GM19035 (cell line): ENCODE measurements at regions not wholly inside any gene's neighbourhood (a gene's known extent, or its start where the extent isn't known, plus 50 kb on each side); places are given as distances from the start of the nearest gene placed in this dataset.

ENCODE experiments used
- ATAC-seq: cut with Tn5 transposase; IDR thresholded peaks from one replicate; pipeline ENCODE4 v1.9.1; 2021; ENCODE audit not compliant: unreplicated experiment

DNA sequence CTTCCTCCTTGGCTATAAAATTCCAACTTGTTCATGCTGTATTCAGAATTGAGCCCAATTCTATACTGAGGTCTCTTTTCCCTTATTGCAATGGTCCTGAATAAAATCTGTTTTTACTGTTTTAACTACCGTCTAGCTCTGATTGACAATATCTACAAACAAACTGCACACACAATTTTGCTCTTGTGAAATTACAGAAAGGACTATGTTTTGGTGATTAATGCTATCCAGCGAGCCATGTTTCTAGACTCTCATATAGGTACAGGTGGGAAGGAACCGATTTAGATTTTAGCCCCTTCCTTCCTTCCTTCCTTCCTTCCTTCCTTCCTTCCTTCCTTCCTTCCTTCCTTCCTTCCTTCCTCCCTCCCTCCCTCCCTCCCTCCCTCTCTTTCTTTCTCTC, 254.4 kb downstream of the SLC4A3 start:
- ATAC-seq = no peak

DNA sequence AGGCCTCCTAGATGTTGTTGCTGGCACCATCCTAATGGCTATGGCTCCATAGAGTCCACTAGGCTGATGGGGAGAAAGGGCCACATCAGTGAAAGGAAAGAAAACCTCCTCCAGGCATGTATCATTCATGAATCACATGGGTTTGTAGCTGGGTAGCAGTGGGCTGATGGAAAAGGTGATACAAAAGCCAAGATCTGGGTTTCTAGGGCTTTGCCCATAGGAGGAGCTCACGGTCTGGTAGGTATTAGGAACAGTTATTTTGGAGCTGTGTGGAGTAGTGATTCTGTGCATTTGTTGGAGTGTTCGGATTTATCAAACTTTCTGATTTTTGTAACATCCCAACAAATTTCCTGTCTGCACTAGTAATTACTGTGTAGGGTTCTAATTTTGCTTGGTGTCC, 259.2 kb downstream of the SLC4A3 start:
- ATAC-seq = no peak

DNA sequence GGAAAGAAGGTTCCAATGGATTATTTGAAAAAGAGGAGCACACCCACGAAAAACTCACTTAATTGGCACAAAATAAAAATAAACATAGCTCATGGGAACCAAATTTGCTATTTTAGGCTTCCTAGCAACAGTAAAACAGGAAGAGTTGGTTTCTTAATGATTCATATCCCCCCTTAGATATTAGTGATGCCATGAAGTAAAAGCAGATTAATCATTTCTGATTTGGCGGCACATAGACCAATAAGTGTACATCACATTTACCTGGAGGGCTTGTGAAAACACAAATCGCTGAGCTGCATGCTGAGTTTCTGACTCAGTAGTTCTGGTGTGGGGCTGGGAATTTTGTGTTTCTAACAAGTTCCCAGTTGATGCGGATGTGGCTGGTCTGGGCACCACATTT, 260.4 kb downstream of the SLC4A3 start:
- no peak for ATAC-seq

DNA sequence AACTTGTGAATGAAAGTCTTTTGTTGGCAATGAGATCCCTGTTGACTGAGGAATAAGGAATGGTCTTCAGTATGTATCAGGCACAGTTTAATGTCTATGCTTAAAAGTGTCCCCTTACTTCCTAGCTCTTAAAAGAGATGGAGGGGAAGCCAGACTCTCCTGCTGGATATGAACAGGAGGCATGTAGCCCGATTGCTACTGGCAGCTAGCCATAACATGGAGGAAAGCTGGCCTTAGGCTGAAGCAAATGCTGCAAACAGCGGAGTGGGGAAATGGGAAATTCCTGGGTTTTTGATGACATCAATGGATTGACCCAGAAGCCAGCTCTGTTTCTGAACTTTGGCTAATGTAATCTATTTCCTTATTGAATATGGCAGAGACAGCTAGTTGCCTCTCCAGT, 266.1 kb downstream of the SLC4A3 start:
- no peak for ATAC-seq

DNA sequence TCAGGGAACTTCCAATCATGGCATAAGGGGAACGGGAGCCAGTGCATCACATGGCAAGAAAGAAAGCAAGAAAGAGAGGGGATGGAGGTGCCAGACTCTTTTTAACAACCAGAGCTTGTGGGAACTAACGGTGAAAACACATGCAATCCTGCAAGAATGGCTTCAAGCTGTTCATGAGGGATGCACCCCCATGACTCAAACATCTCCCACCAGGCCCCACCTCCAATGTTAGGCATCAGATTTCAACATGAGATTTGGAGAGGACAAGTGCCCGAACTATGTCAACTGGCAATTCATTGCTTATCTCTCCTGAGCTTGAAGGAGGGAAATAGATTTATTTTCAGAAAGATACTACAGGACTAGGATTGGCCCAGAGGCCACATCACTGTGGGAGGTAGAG, 270.0 kb downstream of the SLC4A3 start:
- ATAC-seq = no peak

DNA sequence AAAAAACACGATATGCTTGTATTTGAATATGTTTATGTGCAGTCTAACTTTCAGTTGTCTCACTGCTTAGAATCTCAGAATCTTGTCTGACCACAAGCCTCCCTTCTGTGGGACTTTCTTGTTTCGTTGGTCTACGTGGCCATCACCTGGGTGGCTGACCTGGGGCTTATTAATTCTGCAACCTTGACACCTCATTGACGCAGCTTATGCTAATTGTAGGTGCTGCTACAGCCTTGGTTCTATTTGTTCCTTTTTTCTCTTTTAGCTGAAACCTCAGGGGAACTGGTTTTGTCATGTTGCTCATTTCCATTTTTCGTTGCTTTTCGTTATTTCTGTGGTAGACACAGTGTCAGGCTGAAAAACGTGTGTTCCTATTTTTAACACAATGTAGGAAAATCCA, 273.7 kb downstream of the SLC4A3 start:
- peak; percentile 92 for ATAC-seq

DNA sequence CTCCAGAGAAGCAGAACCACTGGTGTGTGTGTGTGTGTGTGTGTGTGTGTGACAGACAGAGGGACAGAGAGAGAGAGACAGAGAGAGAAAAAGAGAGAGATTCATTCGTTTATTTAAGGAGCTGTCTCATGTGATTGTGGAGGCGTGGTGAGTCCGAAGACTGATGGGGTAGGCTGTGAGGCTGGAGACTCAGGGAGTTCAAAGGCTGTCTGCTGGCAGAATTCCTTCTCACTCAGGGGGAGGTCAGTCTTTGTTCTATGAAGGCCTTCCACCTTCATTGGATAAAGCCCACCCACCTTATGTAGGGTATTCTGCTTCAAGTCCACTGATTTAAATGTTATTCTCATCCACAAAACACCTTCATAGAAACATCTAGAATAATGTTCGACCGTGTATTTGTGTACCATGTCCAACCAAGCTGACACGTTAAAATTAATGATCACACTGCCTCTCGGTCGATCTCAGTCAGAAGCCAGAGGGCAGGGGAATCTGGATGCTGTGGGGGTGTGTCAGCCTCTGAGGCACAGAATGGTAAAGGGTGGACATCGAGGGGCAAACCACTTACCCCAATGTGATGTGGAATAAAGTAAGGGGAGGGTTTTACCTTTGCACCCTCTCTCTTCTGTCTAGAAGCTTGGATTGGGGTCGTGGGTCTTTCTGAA, 275.6 kb downstream of the SLC4A3 start:
- no peak for ATAC-seq

DNA sequence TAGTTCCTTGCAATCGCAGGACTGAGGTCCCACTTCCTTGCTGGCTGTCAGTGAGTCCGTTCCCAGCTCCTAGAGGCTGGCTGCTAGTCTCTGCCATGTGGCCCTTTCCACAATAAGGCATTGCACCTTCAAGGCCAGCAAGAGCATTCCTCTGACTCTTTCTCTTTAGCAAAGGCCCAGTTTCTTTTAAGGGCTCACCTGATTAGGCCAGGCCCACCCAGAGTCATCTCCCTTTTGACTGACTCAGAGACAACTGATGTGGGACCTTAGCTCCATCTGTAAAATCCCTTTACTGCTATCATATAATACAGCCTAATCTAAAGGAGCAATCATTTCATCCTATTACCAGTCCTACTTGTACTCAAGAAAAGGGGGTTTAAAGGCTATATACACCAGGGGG, 278.2 kb downstream of the SLC4A3 start:
- ATAC-seq = no peak

DNA sequence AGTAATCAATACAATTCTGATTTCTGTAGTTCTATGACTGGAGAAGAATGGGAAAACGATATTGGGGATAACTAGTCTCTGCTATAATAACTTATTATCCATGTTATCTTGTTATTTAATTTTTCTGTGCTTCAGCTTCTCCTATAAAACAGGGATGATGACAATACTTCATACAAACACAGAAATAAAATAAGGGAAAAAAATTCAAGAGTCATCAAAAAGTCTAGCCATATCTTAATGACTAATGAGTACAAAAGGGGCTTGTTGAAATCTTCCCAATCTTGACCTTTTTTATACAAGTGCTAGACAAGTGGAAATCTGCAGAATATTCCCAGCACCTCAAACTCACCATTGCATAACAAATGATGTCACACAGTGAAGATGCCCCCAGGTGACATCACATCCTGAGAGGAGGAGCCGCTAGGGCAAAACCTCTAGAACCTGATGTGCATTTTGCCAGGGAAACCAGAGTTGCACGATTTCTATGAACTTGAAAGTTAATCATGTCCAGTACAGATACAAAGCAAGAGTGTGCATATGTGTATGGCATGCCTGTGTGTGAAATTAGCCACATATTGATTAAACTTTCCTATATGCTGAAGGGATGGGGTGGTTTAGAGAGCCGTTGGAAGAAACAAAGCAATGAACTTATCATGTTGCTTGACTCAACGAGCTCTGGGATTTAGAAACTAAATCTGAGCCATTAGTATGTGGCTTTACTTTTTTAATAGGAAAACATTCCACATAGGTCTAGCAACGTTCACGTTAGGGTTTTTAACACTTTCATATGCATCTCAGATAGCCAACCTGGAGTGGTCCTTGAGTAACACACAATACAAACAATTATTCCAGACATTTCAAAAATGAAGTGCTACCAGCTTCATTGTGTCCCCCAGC, 278.9 kb downstream of the SLC4A3 start:
- no peak for ATAC-seq

DNA sequence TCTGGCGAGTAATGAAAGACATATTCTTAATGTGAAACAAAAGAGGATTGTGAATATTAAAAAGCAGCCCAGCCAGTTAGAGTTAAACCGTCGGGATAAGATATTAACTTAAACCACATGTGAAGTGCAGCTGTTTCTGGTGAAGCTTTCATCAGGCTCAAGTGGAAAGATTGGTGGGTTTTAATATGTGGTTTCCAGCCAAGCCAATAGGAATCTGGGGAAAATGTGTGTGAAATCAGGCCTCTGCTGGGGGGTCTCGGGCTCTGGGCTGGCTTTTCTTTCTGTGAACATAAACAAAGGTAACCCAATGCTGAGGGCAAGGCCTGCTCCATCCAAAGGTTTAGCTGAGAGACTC, 279.6 kb downstream of the SLC4A3 start:
- ATAC-seq = no peak

DNA sequence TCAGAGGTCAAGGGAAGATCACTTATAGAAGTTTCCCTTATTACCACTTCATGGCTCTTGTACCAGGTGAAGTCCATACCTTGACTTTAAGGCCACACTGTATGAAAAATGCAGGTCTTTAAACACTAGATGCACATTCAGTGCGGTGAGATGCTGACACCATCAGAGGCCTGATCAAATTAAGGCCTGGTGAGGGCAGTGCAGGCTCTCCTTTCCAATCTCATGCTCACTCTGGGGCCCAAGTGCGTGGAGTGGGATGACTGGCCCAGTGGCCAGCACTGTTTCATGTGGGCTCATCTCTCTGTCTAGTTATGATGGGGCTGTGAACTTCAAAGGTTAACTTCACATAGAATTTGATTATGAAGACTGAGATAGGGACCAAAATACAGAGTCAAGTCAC, 281.1 kb downstream of the SLC4A3 start:
- no peak for ATAC-seq

DNA sequence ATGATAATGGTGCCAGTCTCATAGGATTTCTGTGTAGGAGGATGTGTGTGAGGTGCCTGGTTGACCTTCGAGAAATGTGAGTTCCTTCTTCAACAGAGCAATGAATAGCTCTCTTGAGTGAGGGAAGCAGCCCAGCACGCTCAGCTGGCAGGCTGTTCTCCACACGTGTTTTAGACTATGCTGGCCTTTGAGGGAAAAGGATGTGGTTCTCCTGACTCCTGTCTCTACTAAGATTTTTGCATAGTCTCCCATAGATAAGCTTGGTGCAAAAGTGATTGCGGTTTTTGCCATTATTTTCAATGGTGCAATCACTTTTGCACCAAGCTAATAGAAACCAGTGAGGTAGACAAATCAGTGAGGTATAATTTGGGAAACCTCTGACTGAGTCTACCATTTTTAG, 284.1 kb downstream of the SLC4A3 start:
- ATAC-seq = no peak

DNA sequence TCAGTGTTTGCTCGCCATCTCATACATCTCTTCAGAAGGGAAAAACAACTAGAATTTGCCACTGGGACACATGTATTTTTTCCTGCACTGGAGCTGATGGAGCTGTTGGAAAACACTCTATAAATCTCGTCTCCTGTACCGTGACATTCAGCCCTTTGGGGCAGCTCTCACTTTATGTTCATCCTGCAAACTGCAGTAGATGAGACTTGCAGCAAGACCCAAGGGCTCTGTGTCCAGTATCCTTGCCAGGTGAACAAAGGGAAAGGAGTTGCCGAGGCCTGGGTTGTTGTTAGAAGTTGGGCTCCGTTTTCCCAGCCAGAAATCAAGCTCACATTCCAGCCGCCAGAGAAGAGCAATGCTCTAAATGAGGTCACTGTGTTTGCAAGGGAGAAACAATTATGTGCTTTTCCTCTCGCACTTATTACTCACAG, 285.1 kb downstream of the SLC4A3 start:
- ATAC-seq = no peak

DNA sequence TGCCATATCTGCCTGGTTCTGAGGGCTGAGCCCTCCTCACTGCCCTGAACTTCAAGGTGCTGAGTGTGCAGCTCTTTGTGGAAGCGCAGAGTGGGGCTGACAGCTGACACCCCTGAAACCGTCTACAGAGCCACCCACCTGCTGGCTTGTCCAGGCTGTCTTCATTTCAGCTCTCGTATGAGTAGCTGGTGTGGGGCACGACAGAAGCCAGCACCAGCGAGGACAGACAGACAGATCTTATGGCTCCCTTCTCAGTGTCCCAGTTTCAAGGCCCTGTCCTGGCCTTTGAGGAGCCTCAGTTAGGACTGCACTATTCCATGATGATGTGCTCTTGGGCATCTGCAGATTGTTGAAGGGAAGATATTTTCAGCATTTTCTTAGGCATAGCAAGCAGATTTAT, 287.1 kb downstream of the SLC4A3 start:
- no peak for ATAC-seq

DNA sequence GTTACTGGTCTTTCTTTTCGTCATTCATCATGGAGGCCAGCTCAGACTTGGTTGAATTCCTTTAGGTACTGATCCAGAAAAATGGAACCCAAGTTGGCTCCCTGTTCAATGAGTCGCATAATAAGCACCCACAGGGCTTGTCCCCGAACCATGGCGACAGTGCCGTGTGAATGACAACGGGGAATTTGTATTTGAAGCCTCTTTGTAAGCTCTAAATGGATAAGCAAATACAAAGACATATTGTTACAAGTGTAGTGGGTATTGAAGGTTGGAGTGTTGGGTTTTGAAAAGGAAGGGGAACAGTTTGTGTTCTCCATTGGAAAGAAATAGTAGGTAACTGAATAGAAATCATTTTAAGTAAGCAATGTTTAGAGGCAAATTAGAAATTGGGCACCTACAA, 288.9 kb downstream of the SLC4A3 start:
- no peak for ATAC-seq

DNA sequence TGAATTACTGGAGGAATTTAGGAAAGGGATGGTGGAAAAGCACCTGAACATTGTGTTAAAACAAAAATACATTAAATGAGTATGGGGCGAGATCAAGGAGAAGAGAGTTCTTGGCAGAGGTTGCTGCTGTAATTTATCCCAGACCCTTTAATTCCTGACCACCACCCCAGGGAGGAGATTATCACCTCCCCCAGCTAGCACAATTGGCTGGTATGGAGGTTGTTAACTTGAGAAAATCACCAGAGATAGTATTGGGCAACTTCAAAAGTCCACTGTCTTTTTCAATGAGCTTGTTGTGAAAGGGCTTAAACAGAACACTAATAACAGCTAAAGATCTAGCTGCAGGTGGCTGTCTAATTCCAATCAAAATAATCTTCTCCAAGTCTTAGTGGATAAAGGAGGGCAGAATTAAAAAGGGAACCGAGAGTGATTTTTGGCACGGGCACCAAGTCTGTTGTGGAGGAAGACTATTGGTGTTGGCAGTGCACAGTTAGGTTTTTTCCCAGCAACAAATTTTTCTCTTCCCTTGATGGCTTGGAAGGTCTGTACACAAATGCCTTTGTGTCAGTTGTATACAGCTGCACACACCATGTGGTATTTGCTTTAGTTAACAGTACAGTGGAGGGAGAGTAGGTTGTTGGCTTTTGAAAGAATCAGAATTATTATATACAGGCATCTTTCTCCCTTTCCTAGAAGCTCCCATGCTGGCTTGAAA, 289.5 kb downstream of the SLC4A3 start:
- no peak for ATAC-seq

DNA sequence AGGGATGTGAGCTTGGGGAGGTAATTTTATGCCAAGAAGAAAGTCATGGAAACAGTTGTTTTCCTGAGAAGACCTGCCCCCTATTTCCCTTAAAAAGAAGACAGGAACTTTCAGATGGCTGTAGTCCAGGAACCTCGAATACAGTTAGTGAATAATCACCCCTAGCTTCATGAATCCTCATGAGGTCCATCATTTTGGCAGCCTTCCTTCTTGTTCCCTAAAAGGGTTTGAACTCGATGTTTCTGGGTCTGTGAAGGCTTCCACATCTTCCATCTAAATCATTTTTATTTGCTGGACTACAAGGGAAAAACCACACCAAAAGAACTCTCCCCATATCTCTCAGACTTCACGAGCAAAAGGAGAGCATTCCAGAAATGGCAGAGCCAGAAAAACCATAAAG, 290.8 kb downstream of the SLC4A3 start:
- ATAC-seq = no peak

DNA sequence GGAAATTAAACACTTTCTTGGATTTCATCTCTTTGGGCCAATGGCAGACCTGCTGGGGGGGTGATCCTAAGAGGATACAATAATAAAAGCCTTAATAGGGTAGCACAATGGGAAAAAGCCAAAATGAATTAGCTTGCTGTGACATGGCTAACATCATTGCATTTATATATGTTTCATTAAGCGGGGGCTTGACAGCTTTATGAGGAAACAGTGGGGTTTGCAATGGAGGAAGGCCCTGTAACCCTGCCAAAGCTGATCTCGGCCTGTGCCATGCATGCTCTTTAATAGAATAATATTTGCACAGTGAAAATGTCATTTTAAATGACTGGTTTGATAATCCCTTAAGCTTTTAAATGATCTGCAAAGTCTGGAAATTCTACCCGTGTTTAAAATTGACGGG, 291.5 kb downstream of the SLC4A3 start:
- no peak for ATAC-seq

DNA sequence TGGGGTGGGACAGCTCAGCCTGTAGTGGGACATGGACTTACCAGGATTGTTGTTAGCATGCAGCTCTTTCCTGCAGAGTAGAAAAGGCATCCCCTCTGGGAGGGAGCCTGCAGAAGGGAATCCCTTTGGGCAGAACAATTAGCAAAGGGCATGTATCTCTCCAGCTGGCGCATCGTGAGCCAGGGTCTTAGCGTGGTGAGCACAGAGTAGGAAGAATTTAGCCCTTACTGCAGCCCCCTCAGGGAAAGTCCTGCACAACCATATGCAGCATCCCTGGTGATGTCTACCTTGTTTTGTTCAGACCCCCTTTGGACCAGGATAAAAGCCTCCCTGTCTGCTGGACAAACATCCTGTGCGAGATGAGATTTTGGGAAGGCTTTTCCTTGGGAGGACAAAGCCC, 292.1 kb downstream of the SLC4A3 start:
- ATAC-seq = no peak

DNA sequence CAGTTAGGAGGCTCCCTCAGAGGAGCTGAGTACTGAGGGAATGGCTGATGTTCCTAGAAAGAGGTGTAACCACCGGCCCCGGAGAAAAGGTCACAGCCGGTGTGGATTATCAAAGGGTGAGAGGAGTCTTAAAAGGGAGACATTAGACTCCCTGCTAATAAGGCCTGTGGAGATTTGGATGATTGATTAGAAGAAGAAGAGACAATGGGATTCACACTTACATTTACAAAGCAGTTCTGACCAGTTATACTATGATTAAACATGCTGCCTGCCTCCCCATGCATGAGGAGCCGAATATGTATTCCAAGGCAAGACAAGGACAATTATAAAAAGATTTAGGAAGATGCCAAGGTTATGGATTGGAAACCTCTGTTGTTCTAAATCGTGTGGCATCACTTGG, 302.4 kb downstream of the SLC4A3 start:
- no peak for ATAC-seq

DNA sequence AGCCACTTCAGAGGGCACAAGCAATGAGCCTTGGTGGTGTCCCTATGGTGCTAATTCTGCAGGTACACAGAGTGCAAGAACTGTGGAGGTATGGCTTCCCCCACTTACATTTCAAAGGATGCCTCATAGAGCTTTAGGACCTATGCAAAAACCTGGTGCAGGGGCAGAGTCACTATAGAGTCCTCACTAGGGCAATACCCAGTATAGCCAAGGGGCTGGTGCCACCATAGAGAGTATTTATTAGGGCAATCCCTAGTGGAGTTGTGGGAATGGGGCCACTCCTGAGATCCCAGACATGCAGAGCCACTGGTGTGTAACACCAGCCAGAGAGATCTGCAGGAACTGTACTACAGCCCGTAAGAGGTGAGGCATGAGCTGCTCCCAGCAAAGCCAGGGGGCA, 312.2 kb downstream of the SLC4A3 start:
- no peak for ATAC-seq

DNA sequence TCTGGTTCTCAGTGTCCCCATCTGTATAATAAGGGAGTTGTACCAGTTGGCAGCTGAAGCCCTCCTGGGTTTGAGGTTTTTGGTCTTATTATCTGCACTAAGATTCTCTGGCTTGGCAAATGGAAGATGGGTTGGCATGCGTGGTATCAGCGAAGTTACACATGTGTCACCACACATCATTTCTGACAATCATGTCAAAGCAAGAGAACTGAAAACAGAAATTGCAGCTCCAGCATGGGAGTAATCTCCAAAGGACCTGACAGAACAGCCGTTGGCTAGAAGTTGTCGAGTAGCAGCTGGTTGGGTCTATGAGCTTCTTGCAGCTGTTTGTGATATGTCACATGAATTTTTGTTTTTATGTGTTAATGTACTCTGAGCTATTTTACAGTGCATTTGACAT, 317.4 kb downstream of the SLC4A3 start:
- ATAC-seq = no peak
